ENCODE measurements at regions not wholly inside any gene's neighbourhood (a gene's known extent, or its start where the extent isn't known, plus 50 kb on each side); places are given as distances from the start of the nearest gene placed in this dataset.
"Not testable (repeated sequence)": the region's sequence is repeated elsewhere in the genome, so short reads cannot be mapped to it uniquely, and the experiment has no call there.

GRCh38 chr13:89165685-89166084 lies 1494.5 kb downstream of the SLITRK5 start:
- DNase-seq (ENCODE audit: low read depth) = no peak

DNA sequence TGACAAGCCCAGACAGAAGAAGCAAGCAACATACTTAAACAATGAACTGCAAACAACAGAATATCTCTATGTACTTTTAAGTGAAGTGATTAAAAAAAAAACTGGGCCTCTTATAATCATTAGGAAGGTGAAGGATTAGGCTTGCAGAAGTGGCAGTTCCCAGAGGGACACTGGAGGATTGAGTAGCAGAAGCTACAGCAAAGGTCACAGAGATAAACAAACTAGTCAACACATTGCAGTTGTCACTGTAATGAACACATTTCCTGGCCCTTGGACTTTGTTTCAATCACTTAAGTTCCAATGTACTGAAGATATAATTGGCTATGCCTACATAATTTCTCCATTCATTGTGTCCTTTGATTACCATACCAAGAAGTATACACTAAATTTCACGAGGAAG lies 1498.8 kb downstream of the SLITRK5 start:
- no peak for DNase-seq (ENCODE audit: low read depth)

GRCh38 chr13:89181041-89181440 lies 1509.9 kb downstream of the SLITRK5 start:
- DNase-seq (ENCODE audit: low read depth) = no peak

DNA sequence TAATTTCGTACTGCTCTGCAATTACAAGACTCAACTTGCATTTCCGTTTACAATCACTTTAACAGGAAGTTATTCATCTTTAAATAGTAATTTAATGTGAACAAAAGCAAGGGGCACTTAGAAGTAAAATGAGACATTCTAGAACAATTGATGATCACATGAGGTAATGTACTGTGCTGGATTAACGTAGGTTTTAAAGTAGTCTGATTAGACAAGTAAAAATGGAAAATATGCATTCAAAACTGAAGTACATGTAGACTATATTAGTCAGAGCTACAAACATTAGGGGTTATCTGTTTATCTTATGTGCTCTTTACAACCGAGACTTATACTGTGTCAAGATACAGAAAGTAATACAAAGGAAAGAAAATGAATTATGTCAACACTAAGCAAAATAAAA lies 1528.0 kb downstream of the SLITRK5 start:
- DNase-seq (ENCODE audit: low read depth) = no peak

GRCh38 chr13:89204435-89204834 lies 1533.3 kb downstream of the SLITRK5 start:
- DNase-seq (ENCODE audit: low read depth) = no peak

DNA sequence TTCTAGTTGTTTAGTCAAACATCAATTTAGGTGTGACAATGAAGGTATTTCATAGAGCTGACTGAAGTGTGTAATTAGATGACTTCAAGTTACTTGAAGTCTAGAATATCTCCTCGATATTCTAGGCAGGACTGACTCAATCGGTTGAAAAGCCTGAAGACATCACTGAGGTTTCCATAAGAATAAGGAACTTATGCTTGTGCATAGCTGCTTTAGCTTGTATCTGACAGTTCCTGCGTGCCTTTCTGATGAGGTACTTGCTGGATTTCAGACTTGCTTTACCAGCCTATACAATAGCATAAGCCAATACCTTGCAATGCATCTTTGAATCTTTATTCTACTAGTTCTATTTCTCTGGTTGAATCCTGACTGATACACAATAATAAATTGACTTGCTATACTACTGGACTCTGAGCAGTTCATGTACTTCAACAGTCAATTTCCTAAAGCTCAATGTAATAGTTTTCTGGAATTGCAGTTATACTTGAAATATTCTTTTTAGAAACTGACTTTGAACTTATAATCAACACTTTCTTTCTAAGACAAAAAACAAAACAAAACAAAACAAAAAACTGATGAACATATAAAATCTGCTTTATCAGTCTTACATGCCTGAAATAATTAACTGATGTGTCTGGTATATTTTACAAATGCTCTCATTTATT lies 1534.8 kb downstream of the SLITRK5 start:
- DNase-seq (ENCODE audit: low read depth) = peak; percentile 27

DNA sequence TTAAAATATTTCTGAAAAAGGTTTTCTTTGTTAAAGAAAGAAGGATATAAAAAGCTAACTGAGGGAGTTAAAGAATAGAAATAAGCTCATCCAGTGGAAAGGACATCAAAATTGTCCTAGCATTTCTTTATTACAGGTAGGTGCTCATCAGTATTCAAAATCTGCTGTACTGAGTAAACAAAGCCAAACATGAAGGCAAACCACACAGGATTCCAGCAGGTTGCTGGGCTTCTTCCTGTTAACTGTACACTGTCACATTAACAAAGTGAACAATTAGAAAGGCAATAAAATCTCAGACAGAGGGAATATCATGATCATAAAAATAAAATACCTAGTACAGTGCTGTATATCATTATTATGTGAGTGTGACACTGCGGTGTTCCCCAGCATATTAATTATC lies 1541.0 kb downstream of the SLITRK5 start:
- DNase-seq (ENCODE audit: low read depth) = no peak

GRCh38 chr13:89214185-89214584 lies 1543.0 kb downstream of the SLITRK5 start:
- no peak for DNase-seq (ENCODE audit: low read depth)

DNA sequence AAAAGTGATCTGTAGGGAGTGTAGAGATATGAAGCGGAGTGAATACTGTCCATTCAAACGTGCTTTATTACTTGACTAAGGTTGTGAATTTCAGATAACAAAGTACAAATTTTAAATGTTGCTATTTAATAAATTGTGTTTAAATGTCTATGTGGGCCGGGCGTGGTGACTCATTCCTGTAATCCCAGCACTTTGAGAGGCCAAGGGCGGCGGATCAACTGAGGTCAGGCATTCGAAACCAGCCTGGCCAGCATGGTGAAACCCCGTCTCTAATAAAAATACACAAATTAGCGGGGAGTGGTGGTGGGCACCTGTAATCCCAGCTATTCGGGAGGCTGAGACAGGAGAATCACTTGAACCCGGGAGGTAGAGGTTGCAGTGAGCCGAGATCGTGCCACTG lies 1544.1 kb downstream of the SLITRK5 start:
- not testable (repeated sequence) for DNase-seq (ENCODE audit: low read depth)

GRCh38 chr13:89217813-89218212 lies 1546.6 kb downstream of the SLITRK5 start:
- DNase-seq (ENCODE audit: low read depth) = no peak

DNA sequence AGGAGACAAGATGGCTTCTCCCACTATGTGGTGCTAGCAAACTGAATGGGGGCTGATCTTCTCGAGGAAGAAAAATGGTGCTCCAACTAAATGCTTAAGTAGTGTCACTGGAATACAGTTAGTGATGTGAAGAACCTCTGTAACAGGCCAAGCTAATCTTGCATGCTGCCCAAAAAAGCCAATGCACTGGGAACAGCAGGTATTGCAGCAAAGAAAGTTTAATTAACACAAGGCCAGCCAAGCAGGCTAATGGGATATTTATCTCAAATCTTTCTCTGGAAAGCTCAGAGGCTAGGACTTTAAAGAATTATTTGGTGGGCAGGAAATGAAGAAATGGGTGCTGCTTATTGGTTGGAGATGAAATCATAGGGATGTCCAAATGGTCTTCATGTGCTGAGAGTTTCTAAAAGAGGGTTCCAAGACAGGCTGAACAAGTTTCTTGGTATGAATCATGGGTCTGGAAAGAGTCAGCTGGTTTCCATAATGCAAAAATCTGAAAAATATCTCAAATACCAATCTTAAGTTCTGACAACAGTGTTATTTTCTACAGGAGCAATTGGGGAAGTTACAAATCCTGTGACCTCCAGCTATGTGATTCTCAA lies 1550.5 kb downstream of the SLITRK5 start:
- no peak for DNase-seq (ENCODE audit: low read depth)

DNA sequence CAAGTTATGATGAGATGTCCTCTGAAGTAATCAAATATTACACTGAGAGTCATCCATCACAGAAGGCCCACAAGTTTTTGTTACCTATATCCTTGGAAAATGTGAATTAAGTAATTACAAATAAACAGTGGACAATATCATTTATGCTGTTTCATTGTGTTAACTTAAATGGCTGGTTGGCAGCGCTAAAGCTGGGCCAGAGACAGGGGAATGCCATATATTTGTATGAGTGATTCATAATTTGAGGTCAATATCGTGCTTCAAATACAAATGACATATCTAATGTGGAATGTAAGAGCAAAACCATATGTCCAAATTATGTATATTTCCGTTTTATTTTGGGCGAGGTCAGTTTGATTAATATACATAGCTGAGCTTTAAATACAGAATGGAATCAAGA lies 1556.2 kb downstream of the SLITRK5 start:
- DNase-seq (ENCODE audit: low read depth) = peak; percentile 6

DNA sequence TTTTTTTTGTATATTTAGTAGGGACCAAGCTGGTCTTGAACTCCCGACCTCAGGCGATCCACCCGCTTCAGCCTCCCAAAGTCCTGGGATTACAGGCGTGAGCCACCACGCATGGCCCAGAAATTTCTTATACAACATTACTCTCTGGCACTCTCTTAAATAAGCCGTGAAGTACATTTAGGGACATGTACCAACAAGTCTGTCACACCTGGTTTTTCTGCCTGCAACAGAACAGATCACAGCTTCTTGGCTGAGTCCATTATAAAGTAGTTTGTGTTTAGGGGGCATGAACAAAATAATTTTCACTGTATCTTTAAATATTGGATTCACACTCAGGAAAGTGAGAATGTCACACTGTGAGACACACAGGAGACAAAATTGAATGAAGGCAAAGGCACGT lies 1567.3 kb downstream of the SLITRK5 start:
- DNase-seq (ENCODE audit: low read depth) = no peak

GRCh38 chr13:89239361-89240127 lies 1568.4 kb downstream of the SLITRK5 start:
- DNase-seq (ENCODE audit: low read depth) = no peak

GRCh38 chr13:89255844-89256406 lies 1584.8 kb downstream of the SLITRK5 start:
- DNase-seq (ENCODE audit: low read depth) = no peak

- peak; percentile 75 for DNase-seq (ENCODE audit: low read depth)
Observed at GRCh38 chr13:89267734-89268133, 1596.6 kb downstream of the SLITRK5 start.

DNA sequence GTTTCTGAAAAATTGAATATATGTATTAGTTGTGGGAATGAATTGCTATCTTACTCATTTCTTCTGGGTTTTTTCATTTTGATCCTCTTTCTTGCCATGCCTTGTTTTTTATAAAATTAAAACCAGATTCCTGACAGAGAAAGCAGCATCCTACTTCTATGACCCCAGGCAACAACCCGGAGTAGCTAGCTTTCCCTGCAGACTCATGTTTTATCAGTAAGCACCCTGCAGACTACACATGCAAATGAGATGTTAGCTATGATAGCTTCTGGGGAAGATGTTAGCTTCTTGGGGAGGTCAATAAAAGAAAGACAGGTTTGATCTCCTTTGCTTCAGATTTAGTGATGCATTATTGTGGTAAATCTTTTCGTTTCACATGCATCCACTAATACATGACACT lies 1598.6 kb downstream of the SLITRK5 start:
- DNase-seq (ENCODE audit: low read depth) = no peak

GRCh38 chr13:89270736-89271135 lies 1599.6 kb downstream of the SLITRK5 start:
- DNase-seq (ENCODE audit: low read depth) = no peak

DNA sequence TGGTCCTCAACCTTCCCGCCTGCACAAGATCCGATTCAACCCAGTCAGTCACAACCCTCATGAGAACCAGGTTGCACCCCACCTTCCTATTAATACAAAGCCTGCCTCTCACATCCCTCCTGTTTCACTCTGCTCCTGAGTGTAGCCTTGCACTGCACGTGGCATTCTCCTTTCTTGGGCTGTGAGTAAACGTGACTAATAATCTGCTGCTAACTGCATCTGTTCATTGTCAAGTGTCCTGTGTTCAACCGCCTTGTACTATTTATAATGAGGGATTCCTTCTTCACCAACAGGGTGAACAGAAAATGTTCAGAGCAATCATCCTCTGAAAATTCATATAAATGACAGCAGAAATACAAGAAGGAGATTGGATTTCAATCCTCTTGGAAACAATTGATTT lies 1608.2 kb downstream of the SLITRK5 start:
- peak; percentile 42 for DNase-seq (ENCODE audit: low read depth)

DNA sequence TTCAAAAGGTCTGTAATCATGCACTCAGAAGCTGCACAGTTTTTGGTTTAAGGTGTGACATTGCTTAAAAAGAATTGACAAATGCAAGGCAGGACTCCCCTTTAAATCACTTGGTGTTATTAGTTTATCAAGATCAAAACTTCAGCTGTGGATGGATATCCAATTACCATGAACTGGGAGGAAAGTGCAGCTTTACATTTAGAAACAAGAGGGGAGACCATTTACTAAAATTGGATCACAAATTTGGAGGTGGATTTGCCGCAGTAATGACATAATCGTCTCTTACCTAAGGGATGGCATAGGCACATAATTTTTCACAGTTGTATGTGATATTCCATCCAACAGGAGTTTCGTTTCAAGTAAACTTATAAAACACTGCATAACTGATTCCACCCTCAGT lies 1610.2 kb downstream of the SLITRK5 start:
- DNase-seq (ENCODE audit: low read depth) = no peak

GRCh38 chr13:89282241-89282640 lies 1611.1 kb downstream of the SLITRK5 start:
- DNase-seq (ENCODE audit: low read depth) = no peak

DNA sequence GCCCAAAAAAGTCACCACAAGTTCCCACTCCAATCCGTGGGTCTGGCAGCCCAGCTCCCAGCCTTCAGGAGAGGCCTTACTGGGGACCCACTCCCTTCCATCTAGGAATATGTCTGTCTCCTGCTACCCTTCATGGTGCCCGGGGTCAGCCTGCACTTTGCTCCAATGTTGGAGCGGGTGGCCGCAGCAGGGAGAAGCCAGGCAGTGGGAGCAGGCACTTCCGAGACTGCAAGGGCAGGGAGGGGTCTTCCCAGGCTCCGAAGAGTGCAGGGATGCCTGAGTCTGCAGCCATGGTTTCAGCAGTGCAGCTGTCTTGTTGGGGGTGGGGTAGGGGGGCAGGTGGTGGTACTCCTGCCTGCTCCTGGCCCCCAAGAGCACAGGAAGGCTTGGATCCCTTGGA lies 1616.2 kb downstream of the SLITRK5 start:
- DNase-seq (ENCODE audit: low read depth) = no peak

Data from HT1080 (cell line).